A673 (cell line): ENCODE measurements at regions not wholly inside any gene's neighbourhood (a gene's known extent, or its start where the extent isn't known, plus 50 kb on each side); places are given as distances from the start of the nearest gene placed in this dataset.

Source experiments
- BruUV-seq: library from RNA; stranded (reverse); fragments of 400-500 nt; replicated peaks from 2 replicates; lab custom pipeline; 2021; lab: Mats Ljungman, UMichigan
- CTCF ChIA-PET: fragments of 300-600 bp; sonication (Branson Sonifier 250); formaldehyde crosslinking; loops from one replicate; lab custom pipeline; 2022; ENCODE audit warnings: antibody characterized with exemption; lab: Charles Lee
- POLR2A ChIA-PET: fragments of 300-600 bp; sonication (Branson Sonifier 250); formaldehyde crosslinking; loops from one replicate; lab custom pipeline; 2022; ENCODE audit warnings: antibody characterized with exemption; ENCODE audit not compliant: low non-redundant PET; lab: Charles Lee
- DNase-seq: peaks from one replicate; pipeline ENCODE4 v3.0.0-alpha.2; 2015; ENCODE audit warnings: low spot score
- H3K27ac ChIP-seq: fragments of 200-600 bp; sonication (generic); 2 replicates; pipeline ENCODE4 v1.5.1; 2016; ENCODE audit warnings: mixed run types, low read depth, mild to moderate bottlenecking, mixed read lengths, antibody characterized with exemption, low read length; ENCODE audit not compliant: poor library complexity, severe bottlenecking
- H3K27me3 ChIP-seq: fragments of 200-600 bp; sonication (generic); replicated peaks from 2 replicates; pipeline ENCODE4 v1.6.1; 2017; ENCODE audit warnings: mixed run types, low read depth, mild to moderate bottlenecking, mixed read lengths, antibody characterized with exemption, low read length; ENCODE audit not compliant: insufficient read depth, poor library complexity
- H3K36me3 ChIP-seq: fragments of 200-600 bp; sonication (generic); 2 replicates; pipeline ENCODE4 v1.6.1; 2016; ENCODE audit warnings: mixed run types, mild to moderate bottlenecking, mixed read lengths, antibody characterized with exemption, low read length; ENCODE audit not compliant: insufficient read depth, poor library complexity, severe bottlenecking
- H3K4me1 ChIP-seq: fragments of 200-600 bp; sonication (generic); 2 replicates; pipeline ENCODE4 v1.6.1; 2017; ENCODE audit warnings: mixed run types, mild to moderate bottlenecking, mixed read lengths, antibody characterized with exemption, low read length; ENCODE audit not compliant: insufficient read depth, poor library complexity, severe bottlenecking
- H3K4me3 ChIP-seq: fragments of 200-600 bp; sonication (generic); 2 replicates; pipeline ENCODE4 v1.5.1; 2016; ENCODE audit warnings: low read depth, mixed run types, mild to moderate bottlenecking, mixed read lengths, low read length; ENCODE audit not compliant: poor library complexity, severe bottlenecking
- H3K9me3 ChIP-seq: fragments of 200-600 bp; sonication (generic); 2 replicates; pipeline ENCODE4 v1.6.1; 2016; ENCODE audit warnings: mixed run types, low read depth, mild to moderate bottlenecking, mixed read lengths, antibody characterized with exemption, low read length; ENCODE audit not compliant: poor library complexity, severe bottlenecking
- CTCF ChIP-seq: fragments of 300-800, 200-600 bp; sonication (generic); conservative IDR thresholded peaks from 2 replicates; pipeline ENCODE4 v1.5.1; 2017; ENCODE audit warnings: low read depth, mild to moderate bottlenecking, antibody characterized with exemption, low read length, moderate library complexity, mixed read lengths
- EZH2 ChIP-seq: fragments of 200-600 bp; sonication (generic); IDR thresholded peaks from 2 replicates; pipeline ENCODE4 v1.6.1; 2017; ENCODE audit warnings: borderline replicate concordance, low read depth, mild to moderate bottlenecking, mixed read lengths, antibody characterized with exemption, low read length; ENCODE audit not compliant: poor library complexity, severe bottlenecking
- intact Hi-C: fragments of 100-400 bp; cut with micrococcal nuclease; formaldehyde crosslinking; loops from one replicate; pipeline ENCODE4 v1.10.0; 2022; ENCODE audit not compliant: unreplicated experiment

DNA sequence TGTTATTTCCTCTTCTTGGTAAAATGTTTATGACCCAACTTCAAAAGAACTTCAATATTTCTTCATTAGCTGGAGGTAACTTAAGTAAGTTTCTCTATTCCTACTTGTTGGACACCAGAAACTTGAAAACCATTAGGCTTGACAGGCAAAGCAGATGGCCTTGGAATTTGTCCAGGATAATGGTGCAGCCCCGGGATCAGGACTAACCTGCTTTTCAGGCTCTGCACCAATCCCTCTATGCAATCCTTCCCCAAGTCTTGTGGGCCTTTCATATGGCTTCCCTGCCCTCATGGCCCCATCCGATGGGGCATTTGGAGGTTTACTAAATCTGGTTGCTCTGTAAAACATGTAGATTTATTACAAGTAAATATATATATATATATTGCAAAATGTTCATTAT is 68.5 kb downstream of the SPINK2 start:
- intact Hi-C loops = no loop called here
- H3K4me1 ChIP-seq = no peaks in the 10 kb centered on the region
- H3K4me3 ChIP-seq = no peak overlapping the region
- H3K27ac ChIP-seq = no peak overlapping the region
- ChIA-PET CTCF (no interaction called here), POLR2A (no interaction called here)
- H3K9me3 ChIP-seq = no peaks in the 10 kb centered on the region
- no TSS peak for BruUV-seq
- DNase-seq = no peak
- no peaks in the 10 kb centered on the region for H3K36me3 ChIP-seq
- no peak for TF ChIP-seq EZH2
- TF ChIP-seq CTCF = no peak
- no peaks in the 10 kb centered on the region for H3K27me3 ChIP-seq

GRCh38 chr4:56750231-56750630 is 69.1 kb upstream of the HOPX start:
- no peak for DNase-seq
- CTCF ChIA-PET = no interaction called here
- no peak overlapping the region for H3K4me3 ChIP-seq
- TF ChIP-seq CTCF (no peak), EZH2 (no peak)
- POLR2A ChIA-PET = no interaction called here
- H3K4me1 ChIP-seq = no peaks in the 10 kb centered on the region
- no peaks in the 10 kb centered on the region for H3K27me3 ChIP-seq
- no peak overlapping the region for H3K27ac ChIP-seq
- BruUV-seq = no TSS peak
- H3K36me3 ChIP-seq = no peaks in the 10 kb centered on the region
- intact Hi-C loops = no loop called here
- no peaks in the 10 kb centered on the region for H3K9me3 ChIP-seq

- Histone ChIP-seq H3K4me1 (no peaks in the 10 kb centered on the region), H3K9me3 (no peaks in the 10 kb centered on the region), H3K27me3 (no peaks in the 10 kb centered on the region), H3K36me3 (no peaks in the 10 kb centered on the region), H3K27ac (no peak overlapping the region), H3K4me3 (no peak overlapping the region)
- ChIA-PET POLR2A (no interaction called here), CTCF (no interaction called here)
- DNase-seq = no peak
- no TSS peak for BruUV-seq
- intact Hi-C loops = no loop called here
- no peak for TF ChIP-seq EZH2
- TF ChIP-seq CTCF = no peak
These were observed 67.2 kb upstream of the HOPX start for GRCh38 chr4:56748271-56748670.
